RWPE1 (cell line): ENCODE measurements at regions not wholly inside any gene's neighbourhood (a gene's known extent, or its start where the extent isn't known, plus 50 kb on each side); places are given as distances from the start of the nearest gene placed in this dataset.
A peak's percentile ranks its signal among the peaks of the same experiment; 100 is the strongest.

Experiments
- CTCF ChIA-PET: fragments of 350-600 bp; sonication (Branson Sonifier 250); formaldehyde crosslinking; extraction: SDS; loops from one replicate; lab custom pipeline; 2021; lab: Yijun Ruan, JAX
- POLR2A ChIA-PET: fragments of 400-600 bp; formaldehyde crosslinking; extraction: SDS; loops from one replicate; lab custom pipeline; 2020; ENCODE audit warnings: antibody characterized with exemption; ENCODE audit not compliant: low non-redundant PET; lab: Yijun Ruan, JAX
- DNase-seq: peaks from one replicate; pipeline ENCODE4 v3.0.0; 2012; ENCODE audit warnings: low spot score
- H3K27ac ChIP-seq: fragments of 450-650 bp; 2 replicates; pipeline ENCODE4 v1.5.1; 2017
- TF ChIP-seq, protein P1 (sequence below): fragments of 450-650 bp; conservative IDR thresholded peaks from 2 replicates; pipeline ENCODE4 v1.5.1; 2017; ENCODE audit warnings: low read depth, mild to moderate bottlenecking

- TF ChIP-seq, protein P1, sequence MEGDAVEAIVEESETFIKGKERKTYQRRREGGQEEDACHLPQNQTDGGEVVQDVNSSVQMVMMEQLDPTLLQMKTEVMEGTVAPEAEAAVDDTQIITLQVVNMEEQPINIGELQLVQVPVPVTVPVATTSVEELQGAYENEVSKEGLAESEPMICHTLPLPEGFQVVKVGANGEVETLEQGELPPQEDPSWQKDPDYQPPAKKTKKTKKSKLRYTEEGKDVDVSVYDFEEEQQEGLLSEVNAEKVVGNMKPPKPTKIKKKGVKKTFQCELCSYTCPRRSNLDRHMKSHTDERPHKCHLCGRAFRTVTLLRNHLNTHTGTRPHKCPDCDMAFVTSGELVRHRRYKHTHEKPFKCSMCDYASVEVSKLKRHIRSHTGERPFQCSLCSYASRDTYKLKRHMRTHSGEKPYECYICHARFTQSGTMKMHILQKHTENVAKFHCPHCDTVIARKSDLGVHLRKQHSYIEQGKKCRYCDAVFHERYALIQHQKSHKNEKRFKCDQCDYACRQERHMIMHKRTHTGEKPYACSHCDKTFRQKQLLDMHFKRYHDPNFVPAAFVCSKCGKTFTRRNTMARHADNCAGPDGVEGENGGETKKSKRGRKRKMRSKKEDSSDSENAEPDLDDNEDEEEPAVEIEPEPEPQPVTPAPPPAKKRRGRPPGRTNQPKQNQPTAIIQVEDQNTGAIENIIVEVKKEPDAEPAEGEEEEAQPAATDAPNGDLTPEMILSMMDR, result no peak
- DNase-seq, result peak; percentile 6
- ChIA-PET POLR2A (no interaction called here), CTCF (interaction anchor here (0.6 to 1.7 kb wide), 6 partner anchors 10 to 431 kb away, joined by 3 to 6 read pairs (median 3); no protein-coding TSS in a partner anchor)
- no peak overlapping the region for H3K27ac ChIP-seq
These were observed 113.4 kb downstream of the SEM1 start for GRCh38 chr7:96596120-96596826.

- TF ChIP-seq, protein P1, result no peak
- CTCF ChIA-PET, result no interaction called here
- DNase-seq, result no peak
- H3K27ac ChIP-seq, result no peak overlapping the region
- POLR2A ChIA-PET, result no interaction called here
These were observed 117.6 kb downstream of the SEM1 start for GRCh38 chr7:96591900-96592676.

GRCh38 chr7:96591159-96591899, 118.3 kb downstream of the SEM1 start:
- no peak overlapping the region for H3K27ac ChIP-seq
- DNase-seq, result no peak
- POLR2A ChIA-PET, result no interaction called here
- CTCF ChIA-PET, result no interaction called here
- TF ChIP-seq, protein P1, result no peak

- DNase-seq, result peak; percentile 5
- CTCF ChIA-PET, result interaction anchor here (0.7 kb wide), 1 partner anchor 178 kb away, joined by 3 read pairs; no protein-coding TSS in a partner anchor
- POLR2A ChIA-PET, result no interaction called here
These were observed 120.6 kb downstream of the SEM1 start for GRCh38 chr7:96589038-96589437.

GRCh38 chr7:96579119-96579518, 130.5 kb downstream of the SEM1 start:
- POLR2A ChIA-PET, result no interaction called here

More at GRCh38 chr7:96589038-96589437, 120.6 kb downstream of the SEM1 start:
- TF ChIP-seq, protein P1, result no peak
- H3K27ac ChIP-seq, result no peak overlapping the region

More at GRCh38 chr7:96579119-96579518, 130.5 kb downstream of the SEM1 start:
- TF ChIP-seq, protein P1, result no peak
- CTCF ChIA-PET, result no interaction called here
- no peak overlapping the region for H3K27ac ChIP-seq
- no peak for DNase-seq
